MM.1S (cell line): ENCODE measurements at regions not wholly inside any gene's neighbourhood (a gene's known extent, or its start where the extent isn't known, plus 50 kb on each side); places are given as distances from the start of the nearest gene placed in this dataset.

ENCODE experiments used
- DNase-seq: peaks from one replicate; pipeline ENCODE4 v3.0.0-alpha.2; 2015
- H2AFZ ChIP-seq: fragments of 300-600 bp; sonication (generic); 2 replicates; pipeline ENCODE4 v1.6.0; 2016; ENCODE audit warnings: antibody characterized with exemption, low read length
- H3F3A ChIP-seq: fragments of 300-600 bp; sonication (generic); 2 replicates; pipeline ENCODE4 v1.6.1; 2016; ENCODE audit warnings: mild to moderate bottlenecking, antibody characterized with exemption, low read length, moderate library complexity, mixed read lengths; ENCODE audit not compliant: insufficient read depth
- H3K27ac ChIP-seq: fragments of 300-600 bp; sonication (generic); 2 replicates; pipeline ENCODE4 v1.5.1; 2016; ENCODE audit warnings: mild to moderate bottlenecking, low read length
- H3K27me3 ChIP-seq: fragments of 300-600 bp; sonication (generic); replicated peaks from 2 replicates; pipeline ENCODE4 v1.6.0; 2016; ENCODE audit warnings: low read length; ENCODE audit not compliant: insufficient read depth
- H3K36me3 ChIP-seq: fragments of 300-600 bp; sonication (generic); replicated peaks from 2 replicates; pipeline ENCODE4 v1.6.1; 2016; ENCODE audit warnings: mild to moderate bottlenecking, low read length, mixed read lengths; ENCODE audit not compliant: insufficient read depth
- H3K4me1 ChIP-seq: fragments of 300-600 bp; sonication (generic); 2 replicates; pipeline ENCODE4 v1.6.1; 2016; ENCODE audit warnings: low read length, mixed read lengths
- H3K4me2 ChIP-seq: fragments of 300-600 bp; sonication (generic); 2 replicates; pipeline ENCODE4 v1.6.0; 2016; ENCODE audit warnings: low read depth, low read length
- H3K4me3 ChIP-seq: fragments of 300-600 bp; sonication (generic); 2 replicates; pipeline ENCODE4 v1.5.1; 2016; ENCODE audit warnings: low read length, mixed read lengths
- H3K79me2 ChIP-seq: fragments of 300-600 bp; sonication (generic); 2 replicates; pipeline ENCODE4 v1.6.1; 2016; ENCODE audit warnings: mixed run types, low read length, mixed read lengths
- H3K9ac ChIP-seq: fragments of 300-600 bp; sonication (generic); 2 replicates; pipeline ENCODE4 v1.6.1; 2016; ENCODE audit warnings: low read length, mixed read lengths
- H3K9me2 ChIP-seq: fragments of 300-600 bp; sonication (generic); replicated peaks from 2 replicates; pipeline ENCODE4 v1.6.1; 2016; ENCODE audit warnings: mild to moderate bottlenecking, low read length, mixed read lengths; ENCODE audit not compliant: insufficient read depth
- H3K9me3 ChIP-seq: fragments of 300-600 bp; sonication (generic); replicated peaks from 2 replicates; pipeline ENCODE4 v1.6.1; 2016; ENCODE audit warnings: mild to moderate bottlenecking, low read length, mixed read lengths; ENCODE audit not compliant: insufficient read depth
- H4K20me1 ChIP-seq: fragments of 300-600 bp; sonication (generic); 2 replicates; pipeline ENCODE4 v1.6.1; 2016; ENCODE audit warnings: mild to moderate bottlenecking, low read length, moderate library complexity, mixed read lengths; ENCODE audit not compliant: insufficient read depth
- EZH2 ChIP-seq: fragments of 300-600 bp; sonication (generic); optimal IDR thresholded peaks from 2 replicates; pipeline ENCODE3; 2017; ENCODE audit warnings: low read depth, mild to moderate bottlenecking, antibody characterized with exemption, low read length, mixed read lengths
- EZH2phosphoT487 ChIP-seq: fragments of 300-600 bp; sonication (generic); IDR thresholded peaks from 2 replicates; pipeline ENCODE4 v1.6.1; 2018; ENCODE audit warnings: antibody characterized with exemption, low read length
- TF ChIP-seq, protein P1 (sequence below): fragments of 300-600 bp; sonication (generic); IDR thresholded peaks from 2 replicates; pipeline ENCODE4 v1.5.1; 2016; ENCODE audit warnings: antibody characterized with exemption, low read length, mixed read lengths

DNA sequence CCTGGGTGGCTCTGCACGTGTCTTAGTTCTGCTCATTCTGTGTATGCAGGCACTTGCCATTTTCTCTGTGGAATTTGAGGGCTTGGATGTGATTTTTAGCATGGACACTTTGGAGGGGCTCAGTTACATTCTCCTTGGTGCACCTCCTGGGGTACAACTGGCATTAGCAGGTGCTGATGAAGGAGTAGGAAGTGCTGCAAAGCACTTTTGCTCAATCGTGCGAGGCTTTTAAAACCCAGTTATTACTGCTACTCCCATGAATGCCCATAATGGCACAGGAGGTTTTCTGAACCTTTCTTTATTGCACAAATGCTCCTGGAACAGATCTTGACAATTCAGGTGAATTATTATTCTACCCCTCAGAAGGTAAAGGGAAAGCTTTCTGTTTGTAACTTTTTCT lies 78.7 kb downstream of the SLC25A47 start:
- Histone ChIP-seq H3K4me1 (no peaks in the 10 kb centered on the region), H3F3A (no peaks in the 10 kb centered on the region), H3K9ac (no peak overlapping the region), H3K36me3 (no peaks in the 10 kb centered on the region), H2AFZ (no peak overlapping the region), H3K4me3 (no peak overlapping the region), H3K9me2 (no peaks in the 10 kb centered on the region), H3K4me2 (no peak overlapping the region), H3K9me3 (no peaks in the 10 kb centered on the region), H3K27ac (no peak overlapping the region), H3K79me2 (no peaks in the 10 kb centered on the region), H4K20me1 (no peaks in the 10 kb centered on the region), H3K27me3 (no peaks in the 10 kb centered on the region)
- no peak for DNase-seq
- TF ChIP-seq EZH2phosphoT487, result no peak
- no peak for TF ChIP-seq EZH2
- TF ChIP-seq, protein P1, sequence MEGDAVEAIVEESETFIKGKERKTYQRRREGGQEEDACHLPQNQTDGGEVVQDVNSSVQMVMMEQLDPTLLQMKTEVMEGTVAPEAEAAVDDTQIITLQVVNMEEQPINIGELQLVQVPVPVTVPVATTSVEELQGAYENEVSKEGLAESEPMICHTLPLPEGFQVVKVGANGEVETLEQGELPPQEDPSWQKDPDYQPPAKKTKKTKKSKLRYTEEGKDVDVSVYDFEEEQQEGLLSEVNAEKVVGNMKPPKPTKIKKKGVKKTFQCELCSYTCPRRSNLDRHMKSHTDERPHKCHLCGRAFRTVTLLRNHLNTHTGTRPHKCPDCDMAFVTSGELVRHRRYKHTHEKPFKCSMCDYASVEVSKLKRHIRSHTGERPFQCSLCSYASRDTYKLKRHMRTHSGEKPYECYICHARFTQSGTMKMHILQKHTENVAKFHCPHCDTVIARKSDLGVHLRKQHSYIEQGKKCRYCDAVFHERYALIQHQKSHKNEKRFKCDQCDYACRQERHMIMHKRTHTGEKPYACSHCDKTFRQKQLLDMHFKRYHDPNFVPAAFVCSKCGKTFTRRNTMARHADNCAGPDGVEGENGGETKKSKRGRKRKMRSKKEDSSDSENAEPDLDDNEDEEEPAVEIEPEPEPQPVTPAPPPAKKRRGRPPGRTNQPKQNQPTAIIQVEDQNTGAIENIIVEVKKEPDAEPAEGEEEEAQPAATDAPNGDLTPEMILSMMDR, result no peak

GRCh38 chr14:100402631-100403030 lies 79.5 kb downstream of the SLC25A47 start:
- Histone ChIP-seq H3K27ac (no peak overlapping the region), H3K9ac (no peak overlapping the region), H4K20me1 (no peaks in the 10 kb centered on the region), H3F3A (no peaks in the 10 kb centered on the region), H3K4me2 (no peak overlapping the region), H3K4me1 (no peaks in the 10 kb centered on the region), H3K9me3 (no peaks in the 10 kb centered on the region), H3K36me3 (no peaks in the 10 kb centered on the region), H3K79me2 (no peaks in the 10 kb centered on the region), H2AFZ (no peak overlapping the region), H3K4me3 (no peak overlapping the region), H3K9me2 (no peaks in the 10 kb centered on the region), H3K27me3 (no peaks in the 10 kb centered on the region)
- TF ChIP-seq, protein P1, result no peak
- TF ChIP-seq EZH2 (no peak), EZH2phosphoT487 (no peak)
- no peak for DNase-seq

DNA sequence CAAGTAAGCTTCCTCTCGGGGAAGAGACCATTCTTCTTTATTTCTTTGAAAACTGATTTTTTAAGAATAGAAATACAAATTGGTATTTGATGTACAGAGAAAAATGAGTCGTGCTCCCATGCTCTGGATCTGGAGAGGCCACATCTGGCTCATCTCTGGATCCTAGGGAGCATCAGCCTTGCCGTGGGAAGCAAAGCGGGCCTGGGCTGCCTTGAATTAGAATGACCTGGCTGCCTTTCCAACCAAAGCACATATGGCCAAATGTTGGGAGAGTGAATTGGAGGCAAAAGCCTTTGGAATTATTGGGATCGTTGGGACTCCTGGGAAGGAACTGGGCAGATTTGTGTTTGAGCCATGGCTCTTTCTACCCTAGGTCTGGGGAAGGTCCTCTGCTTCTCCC lies 80.0 kb downstream of the SLC25A47 start:
- no peaks in the 10 kb centered on the region for H3K79me2 ChIP-seq
- no peak overlapping the region for H2AFZ ChIP-seq
- H3K27me3 ChIP-seq, result no peaks in the 10 kb centered on the region
- TF ChIP-seq, protein P1, result no peak
- TF ChIP-seq EZH2phosphoT487 (no peak), EZH2 (no peak)
- no peak overlapping the region for H3K27ac ChIP-seq
- H4K20me1 ChIP-seq, result no peaks in the 10 kb centered on the region
- H3K9me3 ChIP-seq, result no peaks in the 10 kb centered on the region
- H3K4me2 ChIP-seq, result no peak overlapping the region
- H3K4me3 ChIP-seq, result no peak overlapping the region
- H3F3A ChIP-seq, result no peaks in the 10 kb centered on the region
- H3K4me1 ChIP-seq, result no peaks in the 10 kb centered on the region
- H3K9ac ChIP-seq, result no peak overlapping the region
- no peaks in the 10 kb centered on the region for H3K9me2 ChIP-seq
- no peaks in the 10 kb centered on the region for H3K36me3 ChIP-seq
- DNase-seq, result no peak
